ENCODE measurements at regions not wholly inside any gene's neighbourhood (a gene's known extent, or its start where the extent isn't known, plus 50 kb on each side); places are given as distances from the start of the nearest gene placed in this dataset.

DNA sequence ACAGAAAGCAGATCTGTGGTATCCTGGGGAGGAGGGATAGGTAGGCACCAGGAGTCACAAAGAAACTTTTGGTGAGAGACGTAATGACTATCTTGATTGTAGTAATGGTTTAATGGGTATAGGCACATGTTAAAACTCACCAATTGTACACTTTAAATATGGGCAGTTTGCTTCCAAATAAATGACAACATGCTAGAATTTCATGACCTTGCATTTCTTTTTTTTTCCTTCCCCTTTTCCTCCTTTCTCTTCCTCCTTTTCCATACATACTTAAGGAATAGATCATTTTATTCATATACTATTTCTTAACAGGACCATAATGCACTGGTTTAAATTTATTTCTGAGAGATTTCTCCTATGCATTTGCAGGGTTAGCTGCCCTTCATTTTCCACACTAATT, 341.8 kb downstream of the TMEM182 start:
- no peak for DNase-seq

- DNase-seq, result no peak
Observed at GRCh38 chr2:103119352-103119751, 357.5 kb downstream of the TMEM182 start.

GRCh38 chr2:103121106-103121505, 359.3 kb downstream of the TMEM182 start:
- DNase-seq, result no peak

- DNase-seq, result no peak
Observed at GRCh38 chr2:103123516-103123915, 361.7 kb downstream of the TMEM182 start.

GRCh38 chr2:103130857-103131256, 369.0 kb downstream of the TMEM182 start:
- no peak for DNase-seq

GRCh38 chr2:103132536-103133217, 370.8 kb downstream of the TMEM182 start:
- DNase-seq, result no peak

DNA sequence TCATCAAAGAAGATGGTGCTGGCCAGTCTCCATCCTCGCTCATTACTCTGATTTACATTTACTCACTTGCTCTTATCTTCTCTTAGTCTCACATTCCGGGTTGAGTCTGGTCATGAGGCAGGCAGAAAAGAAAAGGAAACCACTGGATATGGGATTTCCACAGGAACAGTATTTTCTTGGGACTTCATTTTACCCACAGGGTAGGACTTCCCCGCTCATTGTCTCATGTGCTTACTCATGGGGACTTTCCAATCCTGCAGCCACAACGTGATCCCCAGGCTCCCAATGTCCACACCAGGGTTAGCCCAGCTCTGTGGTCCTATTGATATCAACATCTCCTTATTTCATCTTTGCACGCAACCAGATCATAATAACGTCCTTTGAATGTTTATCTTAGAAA, 373.8 kb downstream of the TMEM182 start:
- DNase-seq, result no peak

GRCh38 chr2:103138123-103138901, 376.5 kb downstream of the TMEM182 start:
- DNase-seq, result no peak

DNA sequence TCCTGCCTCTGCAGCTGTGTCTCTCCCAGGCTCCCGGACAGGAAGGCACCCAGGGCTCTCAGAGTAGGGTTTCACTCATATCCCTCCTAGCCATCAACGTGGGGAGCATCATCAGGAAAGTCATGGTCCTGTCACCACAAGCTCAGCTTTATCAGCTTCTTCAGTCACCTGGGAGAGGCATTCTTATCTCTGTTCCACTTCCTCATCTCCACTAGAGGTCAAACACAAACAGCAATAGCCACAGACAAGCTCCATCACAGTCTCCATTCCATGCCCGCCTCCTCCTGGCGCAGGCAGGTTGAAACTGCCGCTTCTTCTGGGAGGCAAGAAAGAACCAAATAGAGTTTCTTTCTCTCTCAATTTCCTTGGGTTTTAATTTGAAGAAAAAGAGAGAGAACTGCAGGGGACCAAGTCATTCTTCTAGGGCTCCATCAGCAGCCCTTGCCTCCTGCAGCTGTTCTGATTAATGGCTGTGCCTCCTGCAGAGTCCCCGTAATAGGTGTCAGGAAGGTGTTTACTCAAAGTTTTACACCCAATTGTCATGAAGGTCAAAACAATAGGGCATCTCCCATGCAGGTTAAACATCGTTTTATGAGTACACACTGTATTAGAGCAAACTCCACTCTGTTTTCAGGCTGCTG, 377.9 kb downstream of the TMEM182 start:
- DNase-seq, result no peak

DNA sequence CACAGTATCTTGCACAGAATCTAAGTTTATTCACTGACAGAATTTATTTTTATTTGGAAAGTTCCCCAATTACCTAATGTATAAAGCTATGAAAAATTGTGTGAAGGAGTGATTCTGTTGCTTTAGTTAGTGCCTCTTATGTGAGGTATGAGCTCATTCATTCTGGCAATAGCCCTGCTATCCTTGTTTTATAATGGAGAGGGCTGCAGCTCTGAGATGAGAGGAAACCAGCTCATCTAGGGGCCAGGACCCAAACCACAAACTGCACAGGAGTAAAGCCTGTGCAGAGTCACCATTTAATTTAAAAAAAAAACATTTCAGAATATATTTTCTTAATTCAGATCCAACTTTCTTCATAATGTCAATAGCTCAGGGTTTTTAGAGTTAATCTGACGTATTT, 383.0 kb downstream of the TMEM182 start:
- DNase-seq, result no peak

DNA sequence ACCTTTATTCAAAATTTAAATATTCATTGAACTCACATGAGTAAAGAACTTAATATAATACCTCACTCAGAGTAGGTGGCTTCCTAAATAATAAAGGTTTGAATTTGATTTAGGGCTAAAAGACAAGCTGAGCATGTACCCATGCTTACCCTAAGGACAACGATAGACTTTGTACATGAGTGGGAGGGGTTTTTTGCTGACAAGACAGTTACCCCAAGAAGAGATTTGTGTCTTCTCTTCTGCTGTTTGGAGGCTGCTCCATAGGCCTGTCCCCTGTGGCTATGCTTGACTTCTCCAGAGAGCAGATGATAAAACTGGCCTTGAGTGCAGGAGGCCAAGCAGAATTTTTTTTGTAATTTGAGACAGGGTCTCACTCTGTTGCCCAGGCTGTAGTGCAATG, 383.9 kb downstream of the TMEM182 start:
- no peak for DNase-seq

DNA sequence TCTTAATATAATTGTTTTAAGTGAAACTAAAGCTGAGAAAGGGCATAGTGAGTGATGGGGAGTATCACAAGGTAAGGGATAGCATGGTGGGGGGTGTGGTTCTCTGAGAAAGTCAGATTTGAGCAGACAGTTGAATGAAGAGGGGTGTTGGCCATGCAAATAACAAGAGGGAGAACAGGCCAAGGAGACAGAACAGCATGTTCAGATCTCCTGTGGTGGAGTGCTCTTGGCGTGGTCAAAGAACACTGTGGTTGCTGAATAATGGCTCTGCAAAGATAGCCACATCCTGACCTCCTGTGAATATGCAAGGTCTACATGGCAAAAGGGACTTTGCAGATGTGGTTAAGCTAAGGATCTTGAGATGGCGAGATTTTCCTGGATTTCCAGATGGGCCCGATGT, 389.2 kb downstream of the TMEM182 start:
- no peak for DNase-seq

DNA sequence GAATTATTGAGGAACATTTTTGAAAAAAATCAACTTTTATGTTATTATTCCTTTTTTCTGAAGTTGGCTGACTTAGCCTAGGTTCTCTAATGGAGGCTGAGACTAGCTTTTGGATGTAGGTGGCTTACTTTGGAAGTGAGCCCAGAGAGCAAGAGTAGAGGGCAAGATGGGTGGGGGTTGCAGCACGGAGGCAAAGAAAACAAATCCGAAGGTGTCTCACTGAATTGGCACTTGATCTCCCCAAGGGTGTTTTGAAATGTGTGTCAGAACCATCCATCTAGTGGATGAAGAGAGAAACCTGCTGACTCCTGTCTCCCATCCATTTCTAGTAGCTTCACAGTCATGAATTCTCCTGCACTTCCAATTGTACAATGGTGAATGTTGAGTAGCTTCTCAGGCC, 390.7 kb downstream of the TMEM182 start:
- DNase-seq, result no peak

DNA sequence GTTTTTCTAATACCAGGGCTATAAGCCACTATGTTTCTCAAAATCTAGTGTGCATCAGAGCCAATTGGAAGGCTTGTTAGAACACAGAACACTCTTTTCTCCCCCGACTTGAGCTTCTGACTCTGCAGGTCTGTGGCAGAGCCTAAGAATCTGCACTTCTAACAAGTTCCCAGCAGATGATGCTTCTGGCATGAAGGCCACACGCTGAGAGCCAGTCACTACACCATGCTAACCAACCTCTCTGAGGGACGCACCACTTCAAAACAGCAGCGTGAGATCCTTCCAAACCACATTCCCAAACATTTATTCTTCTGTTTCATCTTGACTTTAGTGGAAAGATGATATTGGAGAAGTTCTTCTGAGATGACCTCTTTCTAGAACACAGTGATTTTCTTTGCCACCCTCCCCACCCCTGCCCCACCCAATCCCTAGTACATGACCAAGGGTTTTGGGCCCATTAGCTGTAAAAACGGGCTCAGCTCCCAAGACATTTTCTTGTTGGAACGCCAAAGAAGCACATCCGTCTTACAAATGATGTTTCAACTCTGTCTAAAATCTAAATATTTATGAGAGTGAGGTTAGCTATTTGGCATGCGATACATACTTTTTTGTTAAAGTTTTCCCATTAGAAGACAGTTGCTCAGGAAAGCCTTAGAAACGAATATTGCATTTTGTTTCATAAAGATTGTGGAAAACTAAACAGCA, 391.9 kb downstream of the TMEM182 start:
- no peak for DNase-seq

DNA sequence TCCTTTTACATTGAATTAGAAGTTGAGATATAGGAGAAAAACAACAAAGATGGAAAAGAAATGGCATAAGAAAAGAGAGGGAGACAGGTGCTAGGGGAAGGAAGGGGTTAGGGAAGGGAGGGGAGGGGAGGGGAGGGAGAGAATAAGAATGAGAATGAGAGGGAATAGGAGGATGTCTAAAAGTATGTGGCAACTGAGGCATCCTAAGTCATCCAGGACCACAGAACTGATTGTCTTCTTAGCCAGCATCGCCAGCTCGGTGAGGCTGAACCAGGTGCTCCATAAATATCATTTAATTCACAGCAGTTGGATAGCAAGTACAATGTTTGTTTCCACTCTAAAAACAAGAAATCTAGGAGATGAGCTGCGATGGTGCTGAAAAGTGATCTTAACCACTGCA, 393.5 kb downstream of the TMEM182 start:
- DNase-seq, result no peak

DNA sequence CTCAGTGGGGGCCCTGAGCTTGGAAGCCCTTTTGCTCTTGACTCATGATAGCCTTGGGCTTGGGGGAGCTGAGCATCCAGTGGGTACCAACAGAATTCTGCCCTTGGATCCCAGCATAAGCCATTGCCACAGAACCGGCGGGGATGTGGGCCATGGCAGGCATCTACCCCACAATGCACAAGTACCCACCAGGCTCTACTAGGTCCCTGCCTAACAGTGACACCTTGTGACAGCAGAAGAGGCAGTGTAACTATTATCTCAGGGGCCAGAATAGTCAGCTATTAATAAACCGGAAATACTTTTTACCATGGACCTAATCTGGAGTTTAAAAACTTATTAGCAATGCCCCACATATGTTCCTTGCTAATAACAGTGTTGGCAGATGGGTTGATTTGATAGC, 397.2 kb downstream of the TMEM182 start:
- no peak for DNase-seq

GRCh38 chr2:103161456-103162289, 399.8 kb downstream of the TMEM182 start:
- DNase-seq, result peak in 17 of 51 donors; percentile 1 to 64 (median 14)

DNA sequence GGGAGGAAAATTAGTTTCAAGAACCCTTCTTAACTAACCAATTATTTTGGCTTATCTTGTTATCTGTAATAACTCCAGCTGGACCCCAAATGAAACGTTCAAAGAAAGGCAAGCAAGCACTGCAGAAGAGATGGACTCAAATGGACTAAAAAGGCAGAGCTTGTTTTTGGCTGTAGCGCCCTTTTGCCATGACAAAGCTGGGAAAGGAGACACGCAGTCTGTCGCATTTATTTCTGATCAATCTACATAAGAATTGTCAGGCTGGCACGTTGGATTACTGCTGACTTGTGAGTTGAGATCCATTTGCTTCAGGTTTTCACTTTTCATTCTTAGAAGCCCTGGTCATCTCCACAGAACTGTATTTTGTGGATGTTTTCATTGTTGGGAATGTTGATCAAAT, 402.9 kb downstream of the TMEM182 start:
- DNase-seq, result no peak

DNA sequence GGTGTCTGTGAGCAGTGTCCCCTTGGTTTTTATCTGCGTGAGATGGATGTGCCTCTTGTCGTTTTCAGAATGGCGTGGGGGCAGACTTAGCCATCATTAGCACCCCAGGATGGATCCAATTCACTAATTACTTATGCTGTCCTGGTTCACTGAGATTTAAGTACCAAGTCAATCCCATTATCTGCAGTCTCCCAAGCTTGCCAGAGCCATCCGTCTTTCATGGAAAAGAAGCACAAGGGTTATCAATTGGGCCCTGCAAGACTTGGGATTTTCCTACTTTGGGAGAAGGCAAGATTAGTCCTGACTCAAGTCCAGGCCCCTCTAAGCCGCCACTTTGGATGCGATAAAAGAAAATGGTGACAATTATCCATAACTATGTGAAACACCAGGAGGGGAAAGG, 404.0 kb downstream of the TMEM182 start:
- no peak for DNase-seq

DNA sequence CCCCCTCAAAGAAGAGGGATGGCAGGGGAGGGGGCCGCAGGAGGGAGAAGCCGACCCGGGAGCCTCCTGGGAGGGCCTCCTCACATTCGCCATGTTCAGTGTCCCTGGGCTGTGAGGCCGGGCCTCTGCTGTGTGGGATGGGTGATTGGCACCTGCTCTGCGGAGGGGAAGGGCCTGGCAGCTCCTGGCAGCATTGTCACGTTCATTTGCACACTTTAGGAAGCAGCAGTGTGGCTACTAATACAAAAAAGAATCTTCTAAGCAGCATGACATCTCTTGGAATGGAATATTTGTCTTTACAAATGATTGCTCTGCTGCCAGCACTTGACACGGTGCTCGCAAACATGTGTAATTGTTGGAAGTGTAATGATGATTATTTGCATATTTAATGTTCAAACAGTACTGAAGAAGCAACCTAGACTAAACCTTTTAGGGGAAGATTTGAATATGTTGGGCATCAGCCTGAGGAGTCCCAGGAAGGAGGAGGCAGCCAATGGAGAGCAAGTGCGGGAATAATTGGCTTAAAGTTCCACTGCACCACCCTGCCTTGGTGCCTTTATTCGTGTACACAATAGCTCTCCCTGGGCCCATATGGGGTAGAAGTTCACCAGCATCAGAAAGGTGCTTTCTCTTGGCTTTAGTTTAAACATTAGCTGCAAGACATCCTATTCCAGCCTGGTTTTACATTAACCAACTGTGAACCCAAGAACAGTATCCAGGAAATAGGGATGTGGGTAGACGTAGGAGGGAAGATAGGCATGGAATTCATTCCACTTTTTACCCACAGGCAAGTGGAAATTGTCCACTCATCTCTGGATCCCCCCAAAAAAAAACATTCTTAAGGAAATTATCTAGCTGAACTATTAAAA, 404.9 kb downstream of the TMEM182 start:
- no peak for DNase-seq

All from hypothalamus (tissue), 51 donors.